ENCODE measurements at regions not wholly inside any gene's neighbourhood (a gene's known extent, or its start where the extent isn't known, plus 50 kb on each side); places are given as distances from the start of the nearest gene placed in this dataset.
A peak's percentile ranks its signal among the peaks of the same experiment; 100 is the strongest.

DNA sequence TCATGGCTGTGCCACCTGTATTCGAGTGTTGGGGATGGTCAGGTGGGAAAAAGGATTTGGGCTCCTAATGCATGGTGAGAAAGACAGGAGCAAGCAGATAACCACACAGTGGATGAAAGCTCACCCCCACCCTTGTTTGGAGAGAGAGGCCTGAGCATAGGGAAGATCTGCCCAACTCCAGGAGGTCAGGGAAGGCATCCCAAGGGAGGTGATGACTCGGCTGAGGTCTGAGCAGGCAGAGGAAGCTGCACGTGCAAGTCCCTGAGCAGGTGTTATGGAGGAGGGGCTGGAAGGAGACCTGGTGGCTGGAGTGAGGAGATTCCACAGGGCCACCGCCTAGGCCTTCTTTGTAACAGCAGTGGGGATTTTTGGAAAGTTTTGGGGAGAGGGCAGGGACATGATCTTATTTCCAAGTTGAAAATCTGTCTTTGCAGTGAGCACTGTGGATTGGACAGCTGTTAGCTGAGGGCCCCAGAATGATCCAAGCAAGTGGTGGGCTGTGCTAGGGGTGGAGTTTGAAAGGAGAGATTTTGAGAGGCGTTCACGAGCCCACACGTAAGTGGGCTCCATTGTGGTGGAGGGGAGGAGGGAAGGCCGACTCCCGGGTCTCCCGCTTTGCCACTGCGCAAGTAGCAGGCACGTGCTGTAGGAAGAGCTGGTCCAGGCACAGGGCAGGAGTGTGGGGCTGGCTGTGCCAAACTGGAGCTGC lies 228.5 kb downstream of the GLI2 start:
- ChIA-PET CTCF (interaction anchor here (0.6 to 1.4 kb wide), 2 partner anchors 71 to 116 kb away, joined by 4 read pairs; no protein-coding TSS in a partner anchor), POLR2A (no interaction called here)
- Histone ChIP-seq H3K4me3 (ENCODE audit: low read depth, low read length) (no peak overlapping the region), H3K36me3 (ENCODE audit: control insufficient read depth, insufficient read depth, low read length) (no peaks in the 10 kb centered on the region), H3K9me3 (no peaks in the 10 kb centered on the region), H3K27me3 (replicated peaks; ENCODE audit: control insufficient read depth, insufficient read depth, low read length) (no peaks in the 10 kb centered on the region; the same call in 1 of the 2 replicates), H3K4me1 (no peaks in the 10 kb centered on the region; the same call in 1 of the 2 replicates)
- DNase-seq, result peak in 1 of 2 experiments; percentile 53
- no TSS peak for BruUV-seq (replicated peaks)
- H3K27me3 Mint-ChIP-seq (ENCODE audit: insufficient read depth, unreplicated experiment), result no peaks in the 10 kb centered on the region
- TF ChIP-seq, protein P1, sequence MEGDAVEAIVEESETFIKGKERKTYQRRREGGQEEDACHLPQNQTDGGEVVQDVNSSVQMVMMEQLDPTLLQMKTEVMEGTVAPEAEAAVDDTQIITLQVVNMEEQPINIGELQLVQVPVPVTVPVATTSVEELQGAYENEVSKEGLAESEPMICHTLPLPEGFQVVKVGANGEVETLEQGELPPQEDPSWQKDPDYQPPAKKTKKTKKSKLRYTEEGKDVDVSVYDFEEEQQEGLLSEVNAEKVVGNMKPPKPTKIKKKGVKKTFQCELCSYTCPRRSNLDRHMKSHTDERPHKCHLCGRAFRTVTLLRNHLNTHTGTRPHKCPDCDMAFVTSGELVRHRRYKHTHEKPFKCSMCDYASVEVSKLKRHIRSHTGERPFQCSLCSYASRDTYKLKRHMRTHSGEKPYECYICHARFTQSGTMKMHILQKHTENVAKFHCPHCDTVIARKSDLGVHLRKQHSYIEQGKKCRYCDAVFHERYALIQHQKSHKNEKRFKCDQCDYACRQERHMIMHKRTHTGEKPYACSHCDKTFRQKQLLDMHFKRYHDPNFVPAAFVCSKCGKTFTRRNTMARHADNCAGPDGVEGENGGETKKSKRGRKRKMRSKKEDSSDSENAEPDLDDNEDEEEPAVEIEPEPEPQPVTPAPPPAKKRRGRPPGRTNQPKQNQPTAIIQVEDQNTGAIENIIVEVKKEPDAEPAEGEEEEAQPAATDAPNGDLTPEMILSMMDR (IDR thresholded peaks at IDR 0.05; ENCODE audit: insufficient read depth in 1 of 2, low read depth in 1 of 2, low read length in 1 of 2, severe bottlenecking in 1 of 2, unreplicated experiment in 1 of 2), result no peak
- H3K36me3 Mint-ChIP-seq (ENCODE audit: insufficient read depth, unreplicated experiment), result no peaks in the 10 kb centered on the region
- intact Hi-C loops (cut with micrococcal nuclease; ENCODE audit: unreplicated experiment), result no loop called here
- no peak overlapping the region for H3K27ac Mint-ChIP-seq (ENCODE audit: unreplicated experiment)
- H3K4me1 Mint-ChIP-seq (ENCODE audit: low read depth, unreplicated experiment), result peaks cover 12% of the 10 kb centered on the region
- H3K4me3 Mint-ChIP-seq (ENCODE audit: unreplicated experiment), result no peak overlapping the region
- no peaks in the 10 kb centered on the region for H3K9me3 Mint-ChIP-seq (ENCODE audit: unreplicated experiment)

DNA sequence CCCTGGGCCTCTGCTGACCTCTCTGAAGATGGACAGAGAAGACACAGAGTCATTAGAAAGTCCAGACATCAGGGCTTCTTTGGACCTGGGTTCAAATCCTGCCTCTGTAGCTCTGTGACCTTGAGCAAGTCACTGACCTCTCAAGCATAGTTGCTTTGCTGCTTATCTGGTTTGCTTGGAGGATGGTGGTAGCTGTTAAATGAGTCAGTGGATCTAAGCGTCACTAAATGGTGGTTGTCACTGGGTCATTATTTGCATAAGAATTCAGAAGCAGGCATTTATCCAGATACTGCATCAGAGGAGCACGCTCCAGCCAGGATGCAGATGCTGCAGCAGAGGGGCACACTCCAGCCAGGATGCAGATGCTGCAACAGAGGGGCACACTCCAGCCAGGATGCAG lies 229.2 kb downstream of the GLI2 start:
- no peak for DNase-seq

DNA sequence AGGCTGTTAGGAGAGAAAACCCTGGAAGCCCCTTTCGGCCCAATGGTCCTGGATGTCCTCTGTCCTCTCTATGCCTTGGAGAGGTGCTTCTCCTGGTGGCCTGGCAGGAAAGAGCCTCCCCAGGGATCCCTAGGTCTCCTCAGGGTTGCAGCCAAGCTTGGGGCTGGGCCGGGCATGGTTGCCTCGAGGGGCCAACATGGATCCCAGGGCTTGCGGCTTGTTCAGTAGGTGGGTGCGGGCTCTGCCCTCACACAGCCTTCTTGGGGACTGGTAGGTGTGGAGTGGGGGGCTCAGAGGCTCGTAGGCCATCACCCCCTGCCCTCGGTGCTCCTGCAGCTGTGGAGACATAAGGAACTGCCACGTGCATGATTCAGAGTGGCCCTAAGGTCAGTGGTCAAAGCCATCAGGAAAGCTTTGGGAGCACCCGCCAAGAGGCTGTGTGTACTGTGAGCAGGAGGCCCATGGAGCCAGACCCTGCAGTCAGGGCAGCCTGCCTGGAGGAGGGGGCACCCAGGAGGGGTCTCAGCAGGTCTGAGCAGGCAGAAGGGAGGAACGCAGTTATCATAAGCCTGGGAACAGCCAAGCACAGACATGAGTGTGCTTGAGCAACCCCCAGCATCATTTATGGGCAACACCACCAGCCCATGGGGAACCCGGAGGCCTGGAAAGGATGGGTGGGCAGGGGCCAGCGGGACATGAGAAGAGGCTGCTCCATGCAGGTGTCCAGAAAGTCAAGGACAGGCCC lies 231.0 kb downstream of the GLI2 start:
- no peaks in the 10 kb centered on the region for H3K27me3 Mint-ChIP-seq (ENCODE audit: insufficient read depth, unreplicated experiment)

More for the DNA sequence above, 229.2 kb downstream of the GLI2 start:
- Mint-ChIP-seq H3K4me3 (ENCODE audit: unreplicated experiment) (no peak overlapping the region), H3K27ac (ENCODE audit: unreplicated experiment) (no peak overlapping the region), H3K4me1 (ENCODE audit: low read depth, unreplicated experiment) (peaks cover 12% of the 10 kb centered on the region), H3K36me3 (ENCODE audit: insufficient read depth, unreplicated experiment) (no peaks in the 10 kb centered on the region), H3K27me3 (ENCODE audit: insufficient read depth, unreplicated experiment) (no peaks in the 10 kb centered on the region), H3K9me3 (ENCODE audit: unreplicated experiment) (no peaks in the 10 kb centered on the region)
- H3K9me3 ChIP-seq, result no peaks in the 10 kb centered on the region
- CTCF ChIA-PET, result interaction anchor here (0.6 to 1.4 kb wide), 2 partner anchors 71 to 115 kb away, joined by 4 read pairs; no protein-coding TSS in a partner anchor
- no peaks in the 10 kb centered on the region for H3K36me3 ChIP-seq (ENCODE audit: control insufficient read depth, insufficient read depth, low read length)
- POLR2A ChIA-PET, result no interaction called here
- H3K4me3 ChIP-seq (ENCODE audit: low read depth, low read length), result no peak overlapping the region
- H3K4me1 ChIP-seq, result no peaks in the 10 kb centered on the region; the same call in 1 of the 2 replicates
- no TSS peak for BruUV-seq (replicated peaks)
- no peaks in the 10 kb centered on the region; the same call in 1 of the 2 replicates for H3K27me3 ChIP-seq (replicated peaks; ENCODE audit: control insufficient read depth, insufficient read depth, low read length)
- intact Hi-C loops (cut with micrococcal nuclease; ENCODE audit: unreplicated experiment), result no loop called here
- TF ChIP-seq, protein P1 (IDR thresholded peaks at IDR 0.05; ENCODE audit: insufficient read depth in 1 of 2, low read depth in 1 of 2, low read length in 1 of 2, severe bottlenecking in 1 of 2, unreplicated experiment in 1 of 2), result no peak

More for the DNA sequence above, 231.0 kb downstream of the GLI2 start:
- no peaks in the 10 kb centered on the region for H3K9me3 ChIP-seq
- TF ChIP-seq, protein P1 (IDR thresholded peaks at IDR 0.05; ENCODE audit: insufficient read depth in 1 of 2, low read depth in 1 of 2, low read length in 1 of 2, severe bottlenecking in 1 of 2, unreplicated experiment in 1 of 2), result no peak
- no peaks in the 10 kb centered on the region for H3K36me3 Mint-ChIP-seq (ENCODE audit: insufficient read depth, unreplicated experiment)
- no peak for DNase-seq
- H3K4me1 Mint-ChIP-seq (ENCODE audit: low read depth, unreplicated experiment), result peaks cover 12% of the 10 kb centered on the region
- intact Hi-C loops (cut with micrococcal nuclease; ENCODE audit: unreplicated experiment), result no loop called here
- no peak overlapping the region for H3K4me3 ChIP-seq (ENCODE audit: low read depth, low read length)
- no peak overlapping the region for H3K4me3 Mint-ChIP-seq (ENCODE audit: unreplicated experiment)
- no peaks in the 10 kb centered on the region for H3K36me3 ChIP-seq (ENCODE audit: control insufficient read depth, insufficient read depth, low read length)
- ChIA-PET CTCF (no interaction called here), POLR2A (no interaction called here)
- H3K27me3 ChIP-seq (replicated peaks; ENCODE audit: control insufficient read depth, insufficient read depth, low read length), result no peaks in the 10 kb centered on the region; the same call in 1 of the 2 replicates
- no TSS peak for BruUV-seq (replicated peaks)
- H3K4me1 ChIP-seq, result no peaks in the 10 kb centered on the region; the same call in 1 of the 2 replicates
- no peaks in the 10 kb centered on the region for H3K9me3 Mint-ChIP-seq (ENCODE audit: unreplicated experiment)
- H3K27ac Mint-ChIP-seq (ENCODE audit: unreplicated experiment), result no peak overlapping the region

Data from Caco-2 (cell line).